GM19043 (cell line): ENCODE measurements at regions not wholly inside any gene's neighbourhood (a gene's known extent, or its start where the extent isn't known, plus 50 kb on each side); places are given as distances from the start of the nearest gene placed in this dataset.
A peak's percentile ranks its signal among the peaks of the same experiment; 100 is the strongest.

Source experiments
- ATAC-seq: cut with Tn5 transposase; IDR thresholded peaks from one replicate; pipeline ENCODE4 v1.9.1; 2021; ENCODE audit warnings: low read depth; ENCODE audit not compliant: unreplicated experiment

GRCh38 chr11:109853156-109853776, 239.9 kb upstream of the ZC3H12C start:
- ATAC-seq: peak; percentile 77

GRCh38 chr11:109854731-109855130, 238.5 kb upstream of the ZC3H12C start:
- no peak for ATAC-seq

- no peak for ATAC-seq
Measured at GRCh38 chr11:109856928-109857327, 236.3 kb upstream of the ZC3H12C start.

- ATAC-seq: no peak
Measured at GRCh38 chr11:109857637-109858036, 235.6 kb upstream of the ZC3H12C start.

- no peak for ATAC-seq
Measured at GRCh38 chr11:109858152-109858551, 235.0 kb upstream of the ZC3H12C start.

- no peak for ATAC-seq
Measured at GRCh38 chr11:109859045-109859724, 234.0 kb upstream of the ZC3H12C start.

- ATAC-seq: no peak
Measured at GRCh38 chr11:109862835-109863234, 230.4 kb upstream of the ZC3H12C start.

GRCh38 chr11:109864151-109864661, 229.0 kb upstream of the ZC3H12C start:
- ATAC-seq: peak; percentile 97

- ATAC-seq: no peak
Measured at GRCh38 chr11:109864834-109865547, 228.2 kb upstream of the ZC3H12C start.

- no peak for ATAC-seq
Measured at GRCh38 chr11:109865548-109866186, 227.5 kb upstream of the ZC3H12C start.

GRCh38 chr11:109867784-109868183, 225.4 kb upstream of the ZC3H12C start:
- ATAC-seq: no peak

GRCh38 chr11:109869536-109869935, 223.7 kb upstream of the ZC3H12C start:
- ATAC-seq: no peak

- ATAC-seq: no peak
Measured at GRCh38 chr11:109870297-109870696, 222.9 kb upstream of the ZC3H12C start.

GRCh38 chr11:109877043-109877442, 216.1 kb upstream of the ZC3H12C start:
- ATAC-seq: no peak

- no peak for ATAC-seq
Measured at GRCh38 chr11:109884501-109884900, 208.7 kb upstream of the ZC3H12C start.

GRCh38 chr11:109885006-109885405, 208.2 kb upstream of the ZC3H12C start:
- ATAC-seq: no peak

- ATAC-seq: no peak
Measured at GRCh38 chr11:109892321-109892794, 200.8 kb upstream of the ZC3H12C start.

GRCh38 chr11:109894242-109894641, 198.9 kb upstream of the ZC3H12C start:
- ATAC-seq: no peak

GRCh38 chr11:109898592-109898991, 194.6 kb upstream of the ZC3H12C start:
- no peak for ATAC-seq

- ATAC-seq: no peak
Measured at GRCh38 chr11:109902764-109903433, 190.3 kb upstream of the ZC3H12C start.
